UCSD-AML1 (cell line): ENCODE measurements at regions not wholly inside any gene's neighbourhood (a gene's known extent, or its start where the extent isn't known, plus 50 kb on each side); places are given as distances from the start of the nearest gene placed in this dataset.
"Not testable (repeated sequence)": the region's sequence is repeated elsewhere in the genome, so short reads cannot be mapped to it uniquely, and the experiment has no call there.

Source experiments
- DNase-seq: peaks from one replicate; lab custom pipeline; 2025; ENCODE audit not compliant: unreplicated experiment; lab: John Stamatoyannopoulos, UW

- no peak for DNase-seq
Observed at GRCh38 chr6:21769405-21769861, 175.9 kb downstream of the SOX4 start.

DNA sequence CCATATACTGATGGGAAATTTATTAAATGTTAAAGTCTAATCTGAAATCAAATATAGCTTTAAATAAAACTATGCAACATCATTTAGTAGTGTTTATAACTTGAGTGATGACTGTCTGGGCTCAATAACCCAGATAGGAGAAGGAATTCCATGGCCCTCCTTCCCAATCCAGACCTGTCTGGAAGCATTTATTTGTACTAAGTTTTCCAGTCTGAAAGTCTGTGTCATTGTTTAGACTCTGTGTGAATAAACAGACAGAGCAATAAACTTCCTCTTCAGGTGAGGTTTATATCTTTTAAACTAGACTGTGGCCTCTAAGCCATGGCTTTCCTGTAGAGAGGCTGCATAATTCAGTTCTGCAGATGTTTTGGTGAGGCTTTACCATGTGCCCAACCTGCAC lies 176.4 kb downstream of the SOX4 start:
- no peak for DNase-seq

DNA sequence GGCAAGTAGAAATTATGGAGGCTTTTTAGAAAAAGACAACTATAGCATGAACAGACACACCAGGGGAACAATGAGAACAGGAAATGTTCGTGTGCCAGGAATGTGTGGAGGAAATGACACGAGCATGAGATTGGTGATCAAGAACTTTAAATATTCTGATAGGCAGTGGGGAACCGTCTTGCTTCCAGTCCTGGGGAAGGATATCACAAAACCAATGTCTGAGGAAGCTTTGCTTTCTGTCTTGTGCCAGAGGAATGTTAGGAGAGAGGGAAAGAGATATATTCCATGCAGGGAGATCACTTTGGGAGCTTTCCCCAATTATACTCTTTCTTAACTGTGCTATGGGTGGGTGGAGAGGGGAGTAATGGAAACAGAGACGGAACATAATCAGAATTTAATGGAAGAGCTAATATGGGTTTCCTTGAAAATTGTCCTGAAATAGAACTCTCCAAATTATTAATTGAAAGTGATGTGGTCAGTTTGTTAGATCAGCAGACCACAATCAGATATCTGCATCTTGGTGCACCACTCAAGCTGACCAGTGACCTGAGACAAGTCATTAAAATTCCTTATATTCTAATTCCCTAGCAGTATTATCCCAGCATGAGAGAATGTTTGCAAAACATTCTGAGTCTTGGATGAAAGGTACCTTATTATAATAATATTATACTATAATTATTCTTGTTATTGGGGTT lies 178.2 kb downstream of the SOX4 start:
- no peak for DNase-seq

DNA sequence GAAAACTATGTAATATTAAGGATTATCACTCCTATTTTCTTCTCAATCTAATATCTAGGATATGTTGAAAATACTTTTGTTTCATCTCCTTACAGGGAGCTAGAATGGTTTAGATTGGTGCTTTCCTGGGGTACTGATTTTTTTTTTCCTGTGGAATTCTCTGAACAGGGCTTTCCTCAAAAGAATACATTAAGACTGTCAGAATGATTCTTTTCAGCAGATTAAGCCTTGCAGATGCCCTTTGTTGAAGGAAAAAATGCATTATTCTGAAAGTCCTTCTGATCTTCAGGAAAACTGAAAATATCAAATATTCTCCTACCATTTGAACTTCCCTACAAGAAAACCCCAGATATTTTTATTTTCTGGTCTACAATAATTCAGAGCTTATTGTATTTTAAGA lies 178.9 kb downstream of the SOX4 start:
- DNase-seq: no peak

GRCh38 chr6:21772884-21773575 lies 179.5 kb downstream of the SOX4 start:
- no peak for DNase-seq

DNA sequence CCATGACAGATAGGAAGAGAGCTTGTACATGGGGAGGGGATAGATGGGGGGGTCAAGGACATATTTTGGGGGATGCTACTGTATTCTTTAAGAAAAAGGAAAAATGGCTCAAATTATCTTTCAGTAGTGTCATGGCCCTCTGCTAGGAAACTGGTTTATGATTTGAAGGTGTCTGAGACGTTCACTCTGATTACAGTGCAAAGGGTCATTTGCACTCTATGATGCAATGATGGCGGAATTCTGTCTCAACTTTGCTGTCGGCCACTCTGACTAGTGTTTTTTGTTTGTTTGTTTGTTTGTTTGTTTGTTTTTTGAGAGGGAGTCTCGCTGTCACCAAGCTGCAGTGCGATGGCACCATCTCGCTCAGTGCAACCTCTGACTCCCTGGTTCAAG lies 180.0 kb downstream of the SOX4 start:
- DNase-seq: no peak

DNA sequence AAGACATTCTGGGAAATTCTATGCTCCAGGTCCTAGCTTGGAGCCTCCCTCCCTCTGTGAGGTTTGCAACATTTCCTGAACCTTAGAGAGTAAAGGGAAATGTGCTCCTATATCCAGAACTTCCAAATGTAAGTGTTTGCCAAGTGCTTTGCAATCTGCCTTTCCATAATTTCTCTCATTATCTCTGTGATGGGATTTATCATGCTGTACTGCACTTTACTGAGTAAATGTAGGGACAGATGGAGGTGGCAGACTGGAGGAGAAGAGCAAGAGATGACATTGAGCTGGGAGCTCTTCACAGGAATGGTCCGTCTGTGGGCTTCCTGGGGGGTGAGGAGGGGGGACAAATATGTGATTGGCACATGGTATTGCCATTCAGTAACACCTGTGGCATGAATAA lies 184.3 kb downstream of the SOX4 start:
- DNase-seq: no peak

DNA sequence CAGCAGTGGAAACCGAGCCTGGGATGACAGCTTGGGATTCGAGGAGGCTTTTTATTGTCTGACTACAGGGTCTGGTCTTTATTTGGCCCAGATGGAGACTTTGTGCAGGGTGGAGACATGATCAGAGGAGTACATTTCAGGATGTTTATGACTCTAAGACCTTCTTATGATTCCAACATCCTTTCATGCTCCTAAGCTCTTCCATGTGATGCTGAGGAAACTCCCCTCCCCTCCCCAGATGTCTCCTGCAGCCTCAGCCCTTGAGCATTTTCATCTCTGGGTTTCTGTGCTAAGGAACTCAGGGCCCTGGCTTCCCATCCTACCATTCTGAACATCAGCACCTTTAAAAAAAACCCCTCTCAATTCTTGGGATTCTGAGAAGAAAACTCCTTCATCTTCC lies 186.6 kb downstream of the SOX4 start:
- no peak for DNase-seq

DNA sequence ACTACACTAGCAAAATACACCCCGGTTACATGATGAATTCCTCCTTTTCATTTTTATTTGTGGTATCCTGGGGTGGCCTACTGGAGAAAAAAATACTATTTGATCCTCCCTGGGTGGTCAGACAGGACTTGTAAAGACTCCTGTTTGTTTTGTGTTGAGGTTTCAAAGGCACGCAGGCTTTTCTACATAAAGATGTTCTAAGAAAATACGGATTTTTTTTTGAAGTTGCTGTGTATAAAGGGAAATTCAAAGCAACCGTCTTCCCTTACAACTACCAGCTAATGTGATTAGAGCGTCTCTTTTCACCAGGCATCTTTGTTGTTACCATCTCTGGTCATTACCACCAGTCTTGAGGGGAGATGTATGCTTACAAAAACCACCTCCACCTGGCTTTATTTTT lies 187.1 kb downstream of the SOX4 start:
- no peak for DNase-seq

- no peak for DNase-seq
Observed at GRCh38 chr6:21781128-21781527, 187.6 kb downstream of the SOX4 start.

- DNase-seq: no peak
Observed at GRCh38 chr6:21785164-21785563, 191.6 kb downstream of the SOX4 start.

DNA sequence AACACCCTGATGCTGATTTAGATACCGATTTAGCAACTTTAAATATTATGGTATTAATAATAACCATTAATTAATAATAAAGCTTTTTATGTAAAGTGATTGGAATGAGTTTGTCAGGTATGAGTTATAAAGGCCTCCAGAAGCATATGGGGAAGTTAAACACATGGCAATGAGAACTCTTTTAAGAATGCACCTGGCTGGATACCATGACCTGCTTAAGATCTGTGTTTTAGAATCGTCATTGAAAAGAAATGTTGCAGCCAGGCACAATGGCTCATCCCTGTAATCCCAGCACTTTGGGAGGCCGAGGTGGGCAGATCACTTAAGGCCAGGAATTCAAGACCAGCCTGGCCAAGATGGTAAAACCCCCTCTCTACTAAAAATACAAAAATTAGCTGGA lies 197.5 kb downstream of the SOX4 start:
- no peak for DNase-seq

DNA sequence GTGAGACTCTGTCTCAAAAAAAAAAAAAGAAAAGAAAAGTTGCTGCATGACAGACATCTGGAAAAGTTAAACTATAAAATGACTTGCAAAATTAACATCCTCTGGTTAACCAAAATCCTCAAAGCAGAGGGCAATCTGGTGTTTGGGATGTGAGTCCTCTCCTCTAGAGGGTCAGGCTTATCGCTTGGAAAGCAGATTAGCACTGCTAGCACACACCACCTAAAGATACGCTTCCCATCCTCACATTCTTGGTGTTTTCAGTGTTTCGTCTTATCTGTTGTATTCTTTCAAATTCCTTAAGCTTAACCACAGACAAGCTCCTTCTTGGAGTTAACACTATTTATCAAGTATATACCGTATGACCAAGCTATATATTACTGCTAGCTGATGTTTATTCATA lies 198.0 kb downstream of the SOX4 start:
- no peak for DNase-seq

GRCh38 chr6:21792177-21792576 lies 198.6 kb downstream of the SOX4 start:
- DNase-seq: no peak

DNA sequence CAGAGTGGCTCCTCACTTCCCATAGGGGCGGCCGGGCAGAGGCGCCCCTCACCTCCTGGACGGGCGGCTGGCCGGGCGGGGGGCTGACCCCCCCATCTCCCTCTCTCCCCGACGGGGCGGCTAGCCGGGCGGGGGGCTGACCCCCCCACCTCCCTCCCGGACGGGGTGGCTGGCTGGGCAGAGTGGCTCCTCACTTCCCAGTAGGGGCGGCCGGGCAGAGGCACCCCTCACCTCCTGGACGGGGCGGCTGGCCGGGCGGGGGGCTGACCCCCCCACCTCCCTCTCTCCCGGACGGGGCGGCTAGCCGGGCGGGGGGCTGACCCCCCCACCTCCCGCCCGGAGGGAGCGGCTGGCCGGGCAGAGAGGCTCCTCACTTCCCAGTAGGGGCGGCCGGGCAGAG lies 203.4 kb downstream of the SOX4 start:
- not testable (repeated sequence) for DNase-seq

GRCh38 chr6:21798468-21798867 lies 204.9 kb downstream of the SOX4 start:
- DNase-seq: no peak

DNA sequence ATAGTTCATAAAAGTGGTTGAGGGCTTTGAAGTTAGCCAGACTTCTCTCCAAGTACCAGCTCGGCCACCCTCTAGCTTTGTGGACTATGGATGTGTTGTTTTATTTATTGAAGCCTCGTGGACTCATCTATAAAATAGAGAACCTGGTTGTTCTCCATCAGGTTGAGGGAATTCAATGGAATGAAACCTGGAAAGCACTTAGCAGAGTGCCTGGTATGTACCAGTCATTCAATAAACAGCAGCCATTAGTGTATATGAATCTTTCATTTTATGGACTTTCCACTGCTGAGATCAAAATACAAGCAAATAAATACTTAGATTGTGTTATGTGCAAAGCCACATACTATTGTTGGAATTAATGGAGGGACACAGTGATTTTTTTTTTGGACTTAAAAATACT lies 206.8 kb downstream of the SOX4 start:
- no peak for DNase-seq

DNA sequence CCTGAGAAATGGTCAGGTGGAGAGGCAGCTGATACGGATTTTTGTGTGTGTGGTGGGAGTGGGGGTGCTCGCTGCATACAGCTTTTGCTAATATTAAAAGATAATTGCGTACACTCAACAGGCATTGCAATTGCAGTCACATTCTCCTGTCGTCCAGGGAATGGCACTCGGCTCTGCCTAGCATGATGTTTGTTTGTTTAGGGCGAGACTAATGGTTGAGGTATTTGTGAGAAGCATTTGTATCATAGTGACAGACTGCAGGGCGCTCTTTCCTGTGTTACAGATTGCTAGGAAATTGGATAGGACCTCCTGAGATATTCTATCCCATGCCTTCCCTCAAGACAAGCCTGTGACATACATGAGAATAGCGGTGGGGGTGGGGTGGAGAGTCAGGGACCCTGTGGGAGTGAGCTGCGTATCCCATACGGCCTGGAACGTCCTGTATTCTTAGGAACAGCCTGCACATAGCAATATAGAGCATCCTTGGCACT lies 207.4 kb downstream of the SOX4 start:
- no peak for DNase-seq

DNA sequence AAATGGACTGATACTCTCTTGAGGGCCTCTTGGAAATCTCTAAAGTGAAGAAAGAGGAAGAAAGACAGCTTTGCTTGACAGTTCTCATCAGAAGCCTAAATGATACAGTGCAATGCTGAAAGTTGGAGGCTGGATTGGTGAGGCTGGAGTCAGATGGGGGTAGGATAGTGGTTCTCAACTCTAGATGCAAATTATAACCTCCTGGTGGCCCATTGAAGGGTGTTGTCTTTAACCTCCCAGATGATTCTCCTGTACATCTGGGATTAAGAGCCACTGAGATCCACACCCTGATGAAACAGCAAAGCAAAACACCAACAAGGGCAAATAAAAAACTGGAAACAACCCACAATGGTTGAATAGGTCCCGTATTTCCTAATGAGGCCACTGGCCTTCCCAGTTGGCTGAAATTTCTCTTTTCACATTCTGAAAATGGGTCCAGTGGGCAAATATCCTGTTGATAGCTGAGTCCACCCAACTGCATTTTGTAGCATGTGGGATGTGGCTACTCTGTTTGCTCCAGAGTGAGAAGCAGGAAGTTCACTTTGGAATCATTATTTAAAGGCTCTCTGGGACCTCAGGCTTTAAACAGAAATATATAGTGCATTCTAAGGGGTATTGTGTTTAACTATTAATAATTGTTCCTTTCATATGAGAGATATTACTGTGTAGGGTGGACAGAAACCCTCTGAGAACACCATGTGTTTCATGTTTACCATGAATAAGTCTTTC lies 208.1 kb downstream of the SOX4 start:
- DNase-seq: no peak

DNA sequence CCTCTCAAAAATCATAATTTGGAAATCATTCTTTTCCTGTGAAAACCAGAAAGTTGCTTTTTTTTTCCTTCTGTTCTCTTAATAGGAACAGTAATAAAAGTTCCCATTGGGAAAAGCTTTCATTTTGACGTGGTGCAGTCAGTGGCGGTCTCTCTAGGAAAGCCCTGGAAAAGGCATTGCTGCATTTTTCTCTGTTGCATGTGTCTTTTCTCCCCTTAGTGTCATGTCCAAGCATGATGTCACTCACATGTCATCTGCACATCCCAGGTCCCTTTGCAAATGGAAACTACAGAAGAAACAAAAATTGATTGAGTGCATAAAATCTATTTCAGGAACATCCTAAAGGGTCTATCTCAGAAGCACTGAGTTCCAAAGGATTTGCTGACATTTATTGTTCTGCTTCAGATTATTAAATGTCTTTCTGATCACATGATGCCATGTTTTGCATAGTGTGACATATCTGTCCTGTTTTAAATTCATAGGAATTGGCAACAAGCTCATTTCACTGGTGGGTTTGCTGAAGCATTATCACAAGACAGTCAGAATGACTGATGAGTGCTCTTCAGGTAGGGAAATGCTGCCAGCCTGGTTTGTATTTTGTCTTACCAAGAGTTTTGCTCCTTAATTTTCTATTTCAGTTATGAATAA lies 208.7 kb downstream of the SOX4 start:
- no peak for DNase-seq

- DNase-seq: no peak
Observed at GRCh38 chr6:21804941-21805610, 211.5 kb downstream of the SOX4 start.
